ENCODE measurements at regions not wholly inside any gene's neighbourhood (a gene's known extent, or its start where the extent isn't known, plus 50 kb on each side); places are given as distances from the start of the nearest gene placed in this dataset.

- Histone ChIP-seq H3K4me1 (ENCODE audit: control insufficient read depth, insufficient read depth, low read length, poor library complexity, severe bottlenecking) (no peaks in the 10 kb centered on the region), H3K27me3 (replicated peaks; ENCODE audit: control insufficient read depth, insufficient read depth, low read length, poor library complexity, severe bottlenecking) (no peaks in the 10 kb centered on the region), H3K36me3 (ENCODE audit: control insufficient read depth, insufficient read depth, low read length) (no peaks in the 10 kb centered on the region), H3K27ac (ENCODE audit: insufficient read depth, low read length, poor library complexity, severe bottlenecking) (no peak overlapping the region), H3K9me3 (ENCODE audit: control insufficient read depth, low read length) (no peaks in the 10 kb centered on the region), H3K4me3 (ENCODE audit: insufficient read depth, low read depth, low read length, poor library complexity, severe bottlenecking) (no peak overlapping the region)
- no peak for DNase-seq
Observed at GRCh38 chr13:24042710-24043440, 117.6 kb upstream of the SPATA13 start.

- Histone ChIP-seq H3K4me3 (ENCODE audit: insufficient read depth, low read depth, low read length, poor library complexity, severe bottlenecking) (no peak overlapping the region), H3K27ac (ENCODE audit: insufficient read depth, low read length, poor library complexity, severe bottlenecking) (no peak overlapping the region), H3K27me3 (replicated peaks; ENCODE audit: control insufficient read depth, insufficient read depth, low read length, poor library complexity, severe bottlenecking) (no peaks in the 10 kb centered on the region), H3K36me3 (ENCODE audit: control insufficient read depth, insufficient read depth, low read length) (no peaks in the 10 kb centered on the region), H3K9me3 (ENCODE audit: control insufficient read depth, low read length) (no peaks in the 10 kb centered on the region), H3K4me1 (ENCODE audit: control insufficient read depth, insufficient read depth, low read length, poor library complexity, severe bottlenecking) (no peaks in the 10 kb centered on the region)
- no peak for DNase-seq
Observed at GRCh38 chr13:24043590-24044350, 116.8 kb upstream of the SPATA13 start.

GRCh38 chr13:24045597-24045996 lies 114.9 kb upstream of the SPATA13 start:
- H3K4me1 ChIP-seq (ENCODE audit: control insufficient read depth, insufficient read depth, low read length, poor library complexity, severe bottlenecking) = no peaks in the 10 kb centered on the region
- no peaks in the 10 kb centered on the region for H3K36me3 ChIP-seq (ENCODE audit: control insufficient read depth, insufficient read depth, low read length)
- H3K27ac ChIP-seq (ENCODE audit: insufficient read depth, low read length, poor library complexity, severe bottlenecking) = no peak overlapping the region
- no peak overlapping the region for H3K4me3 ChIP-seq (ENCODE audit: insufficient read depth, low read depth, low read length, poor library complexity, severe bottlenecking)
- H3K27me3 ChIP-seq (replicated peaks; ENCODE audit: control insufficient read depth, insufficient read depth, low read length, poor library complexity, severe bottlenecking) = no peaks in the 10 kb centered on the region
- no peak for DNase-seq
- H3K9me3 ChIP-seq (ENCODE audit: control insufficient read depth, low read length) = no peaks in the 10 kb centered on the region

GRCh38 chr13:24050292-24050711 lies 110.2 kb upstream of the SPATA13 start:
- Histone ChIP-seq H3K9me3 (ENCODE audit: control insufficient read depth, low read length) (no peaks in the 10 kb centered on the region), H3K4me1 (ENCODE audit: control insufficient read depth, insufficient read depth, low read length, poor library complexity, severe bottlenecking) (no peaks in the 10 kb centered on the region), H3K27ac (ENCODE audit: insufficient read depth, low read length, poor library complexity, severe bottlenecking) (no peak overlapping the region), H3K4me3 (ENCODE audit: insufficient read depth, low read depth, low read length, poor library complexity, severe bottlenecking) (no peak overlapping the region), H3K27me3 (replicated peaks; ENCODE audit: control insufficient read depth, insufficient read depth, low read length, poor library complexity, severe bottlenecking) (no peaks in the 10 kb centered on the region), H3K36me3 (ENCODE audit: control insufficient read depth, insufficient read depth, low read length) (no peaks in the 10 kb centered on the region)
- DNase-seq = no peak

- Histone ChIP-seq H3K4me1 (ENCODE audit: control insufficient read depth, insufficient read depth, low read length, poor library complexity, severe bottlenecking) (no peaks in the 10 kb centered on the region), H3K4me3 (ENCODE audit: insufficient read depth, low read depth, low read length, poor library complexity, severe bottlenecking) (no peak overlapping the region), H3K27ac (ENCODE audit: insufficient read depth, low read length, poor library complexity, severe bottlenecking) (no peak overlapping the region)
Observed at GRCh38 chr13:24050796-24051715, 109.5 kb upstream of the SPATA13 start.

GRCh38 chr13:24052547-24053518 lies 107.7 kb upstream of the SPATA13 start:
- H3K27me3 ChIP-seq (replicated peaks; ENCODE audit: control insufficient read depth, insufficient read depth, low read length, poor library complexity, severe bottlenecking) = no peaks in the 10 kb centered on the region

More at GRCh38 chr13:24050796-24051715, 109.5 kb upstream of the SPATA13 start:
- H3K27me3 ChIP-seq (replicated peaks; ENCODE audit: control insufficient read depth, insufficient read depth, low read length, poor library complexity, severe bottlenecking) = no peaks in the 10 kb centered on the region
- no peak for DNase-seq
- no peaks in the 10 kb centered on the region for H3K9me3 ChIP-seq (ENCODE audit: control insufficient read depth, low read length)
- H3K36me3 ChIP-seq (ENCODE audit: control insufficient read depth, insufficient read depth, low read length) = no peaks in the 10 kb centered on the region

GRCh38 chr13:24053519-24054251 lies 106.8 kb upstream of the SPATA13 start:
- H3K27me3 ChIP-seq (replicated peaks; ENCODE audit: control insufficient read depth, insufficient read depth, low read length, poor library complexity, severe bottlenecking) = no peaks in the 10 kb centered on the region
- H3K4me3 ChIP-seq (ENCODE audit: insufficient read depth, low read depth, low read length, poor library complexity, severe bottlenecking) = no peak overlapping the region
- H3K9me3 ChIP-seq (ENCODE audit: control insufficient read depth, low read length) = no peaks in the 10 kb centered on the region
- H3K27ac ChIP-seq (ENCODE audit: insufficient read depth, low read length, poor library complexity, severe bottlenecking) = no peak overlapping the region
- peak; percentile 6 to 39 (median 11) for DNase-seq
- no peaks in the 10 kb centered on the region for H3K36me3 ChIP-seq (ENCODE audit: control insufficient read depth, insufficient read depth, low read length)
- no peaks in the 10 kb centered on the region for H3K4me1 ChIP-seq (ENCODE audit: control insufficient read depth, insufficient read depth, low read length, poor library complexity, severe bottlenecking)

More at GRCh38 chr13:24052547-24053518, 107.7 kb upstream of the SPATA13 start:
- no peak for DNase-seq
- H3K36me3 ChIP-seq (ENCODE audit: control insufficient read depth, insufficient read depth, low read length) = no peaks in the 10 kb centered on the region
- H3K9me3 ChIP-seq (ENCODE audit: control insufficient read depth, low read length) = no peaks in the 10 kb centered on the region
- no peaks in the 10 kb centered on the region for H3K4me1 ChIP-seq (ENCODE audit: control insufficient read depth, insufficient read depth, low read length, poor library complexity, severe bottlenecking)
- no peak overlapping the region for H3K27ac ChIP-seq (ENCODE audit: insufficient read depth, low read length, poor library complexity, severe bottlenecking)
- H3K4me3 ChIP-seq (ENCODE audit: insufficient read depth, low read depth, low read length, poor library complexity, severe bottlenecking) = no peak overlapping the region

- no peak overlapping the region for H3K4me3 ChIP-seq (ENCODE audit: insufficient read depth, low read depth, low read length, poor library complexity, severe bottlenecking)
- no peaks in the 10 kb centered on the region for H3K4me1 ChIP-seq (ENCODE audit: control insufficient read depth, insufficient read depth, low read length, poor library complexity, severe bottlenecking)
- no peaks in the 10 kb centered on the region for H3K27me3 ChIP-seq (replicated peaks; ENCODE audit: control insufficient read depth, insufficient read depth, low read length, poor library complexity, severe bottlenecking)
- H3K36me3 ChIP-seq (ENCODE audit: control insufficient read depth, insufficient read depth, low read length) = no peaks in the 10 kb centered on the region
- no peak for DNase-seq
- H3K27ac ChIP-seq (ENCODE audit: insufficient read depth, low read length, poor library complexity, severe bottlenecking) = no peak overlapping the region
- H3K9me3 ChIP-seq (ENCODE audit: control insufficient read depth, low read length) = no peaks in the 10 kb centered on the region
Observed at GRCh38 chr13:24056616-24057137, 103.8 kb upstream of the SPATA13 start.
